IgD-negative memory B cell (primary cell): ENCODE measurements at regions not wholly inside any gene's neighbourhood (a gene's known extent, or its start where the extent isn't known, plus 50 kb on each side); places are given as distances from the start of the nearest gene placed in this dataset.
"Not testable (repeated sequence)": the region's sequence is repeated elsewhere in the genome, so short reads cannot be mapped to it uniquely, and the experiment has no call there.

Experiments
- H3K27ac Mint-ChIP-seq, 3 donors: one replicate each; pipeline ENCODE4 v1.8.0; 2020 to 2022; ENCODE audit warnings: mild to moderate bottlenecking in 3 of 3, mixed read lengths in 3 of 3, moderate library complexity in 1 of 3
- H3K27me3 Mint-ChIP-seq: one replicate; pipeline ENCODE4 v1.8.0; 2021; ENCODE audit warnings: mixed read lengths
- H3K36me3 Mint-ChIP-seq: one replicate; pipeline ENCODE4 v1.8.0; 2020; ENCODE audit warnings: mild to moderate bottlenecking, mixed read lengths
- H3K4me1 Mint-ChIP-seq, 3 donors: one replicate each; pipeline ENCODE4 v1.8.0; 2020 to 2022; ENCODE audit warnings: mixed read lengths in 3 of 3, mild to moderate bottlenecking in 1 of 3
- H3K4me3 Mint-ChIP-seq, 4 donors: one replicate each; pipeline ENCODE4 v1.8.0; 2020 to 2022; ENCODE audit warnings: mild to moderate bottlenecking in 4 of 4, mixed read lengths in 4 of 4, moderate library complexity in 3 of 4
- H3K9me3 Mint-ChIP-seq, 3 donors: one replicate each; pipeline ENCODE4 v1.8.0; 2020 to 2021; ENCODE audit warnings: mixed read lengths in 3 of 3, mild to moderate bottlenecking in 1 of 3

- Mint-ChIP-seq H3K9me3 (peaks cover 0 to 3% (median 0%) of the 10 kb centered on the region in 3 donors), H3K4me3 (peak overlapping the region in 1 of 4 donors; percentile 28), H3K36me3 (peaks cover 2% of the 10 kb centered on the region), H3K4me1 (peaks cover 4 to 9% (median 5%) of the 10 kb centered on the region in 3 donors), H3K27ac (no peak overlapping the region), H3K27me3 (no peaks in the 10 kb centered on the region)
These were observed 150.8 kb upstream of the FAM3C start for GRCh38 chr7:121546632-121547543.

GRCh38 chr7:121545418-121545817 lies 149.3 kb upstream of the FAM3C start:
- Mint-ChIP-seq H3K27me3 (no peaks in the 10 kb centered on the region), H3K36me3 (peaks cover 2% of the 10 kb centered on the region), H3K27ac (no peak overlapping the region), H3K4me1 (peaks cover 4 to 8% (median 5%) of the 10 kb centered on the region in 3 donors), H3K9me3 (peaks cover 0 to 3% (median 0%) of the 10 kb centered on the region in 3 donors), H3K4me3 (no peak overlapping the region)

- Mint-ChIP-seq H3K36me3 (peaks cover 2% of the 10 kb centered on the region), H3K27me3 (no peaks in the 10 kb centered on the region), H3K27ac (no peak overlapping the region), H3K4me1 (peaks cover 4 to 8% (median 5%) of the 10 kb centered on the region in 3 donors), H3K4me3 (no peak overlapping the region), H3K9me3 (peaks cover 0 to 3% (median 0%) of the 10 kb centered on the region in 3 donors)
These were observed 148.6 kb upstream of the FAM3C start for GRCh38 chr7:121544726-121545125.

- peaks cover 2% of the 10 kb centered on the region for H3K36me3 Mint-ChIP-seq
- H3K27ac Mint-ChIP-seq, result no peak overlapping the region
- peaks cover 4 to 8% (median 5%) of the 10 kb centered on the region in 3 donors for H3K4me1 Mint-ChIP-seq
- H3K27me3 Mint-ChIP-seq, result no peaks in the 10 kb centered on the region
- H3K4me3 Mint-ChIP-seq, result no peak overlapping the region
- peaks cover 0 to 3% (median 0%) of the 10 kb centered on the region in 3 donors for H3K9me3 Mint-ChIP-seq
These were observed 148.1 kb upstream of the FAM3C start for GRCh38 chr7:121544238-121544637.

- Mint-ChIP-seq H3K4me1 (peaks cover 4 to 10% (median 5%) of the 10 kb centered on the region in 3 donors), H3K27me3 (peaks cover 1% of the 10 kb centered on the region), H3K27ac (no peak overlapping the region), H3K4me3 (no peak overlapping the region), H3K36me3 (peaks cover 5% of the 10 kb centered on the region), H3K9me3 (peaks cover 0 to 3% (median 0%) of the 10 kb centered on the region in 3 donors)
These were observed 145.3 kb upstream of the FAM3C start for GRCh38 chr7:121541457-121541856.

GRCh38 chr7:121540138-121540537 lies 144.0 kb upstream of the FAM3C start:
- no peak overlapping the region for H3K4me3 Mint-ChIP-seq
- peaks cover 2% of the 10 kb centered on the region for H3K36me3 Mint-ChIP-seq
- no peak overlapping the region for H3K27ac Mint-ChIP-seq
- H3K4me1 Mint-ChIP-seq, result peaks cover 0 to 7% (median 0%) of the 10 kb centered on the region in 3 donors
- no peaks in the 10 kb centered on the region for H3K9me3 Mint-ChIP-seq
- H3K27me3 Mint-ChIP-seq, result peaks cover 1% of the 10 kb centered on the region

- Mint-ChIP-seq H3K27me3 (peaks cover 1% of the 10 kb centered on the region), H3K36me3 (peaks cover 2% of the 10 kb centered on the region), H3K27ac (no peak overlapping the region), H3K9me3 (no peaks in the 10 kb centered on the region), H3K4me1 (peaks cover 0 to 2% (median 0%) of the 10 kb centered on the region in 3 donors), H3K4me3 (no peak overlapping the region)
These were observed 140.9 kb upstream of the FAM3C start for GRCh38 chr7:121537031-121537430.

- H3K27ac Mint-ChIP-seq, result no peak overlapping the region
- H3K9me3 Mint-ChIP-seq, result no peaks in the 10 kb centered on the region
- peak overlapping the region in 1 of 4 donors; percentile 17 for H3K4me3 Mint-ChIP-seq
- no peaks in the 10 kb centered on the region for H3K27me3 Mint-ChIP-seq
- peaks cover 9 to 14% (median 10%) of the 10 kb centered on the region in 3 donors for H3K4me1 Mint-ChIP-seq
- peaks cover 1% of the 10 kb centered on the region for H3K36me3 Mint-ChIP-seq
These were observed 135.3 kb upstream of the FAM3C start for GRCh38 chr7:121531175-121532070.

- H3K27ac Mint-ChIP-seq, result no peak overlapping the region
- peaks cover 2% of the 10 kb centered on the region for H3K27me3 Mint-ChIP-seq
- H3K4me1 Mint-ChIP-seq, result peaks cover 9 to 15% (median 10%) of the 10 kb centered on the region in 3 donors
- H3K9me3 Mint-ChIP-seq, result no peaks in the 10 kb centered on the region
- H3K36me3 Mint-ChIP-seq, result peaks cover 1% of the 10 kb centered on the region
- peak overlapping the region in 1 of 4 donors; percentile 19 for H3K4me3 Mint-ChIP-seq
These were observed 134.4 kb upstream of the FAM3C start for GRCh38 chr7:121530227-121531174.

- Mint-ChIP-seq H3K36me3 (peaks cover 1% of the 10 kb centered on the region), H3K4me3 (no peak overlapping the region), H3K4me1 (peaks cover 9 to 17% (median 10%) of the 10 kb centered on the region in 3 donors), H3K27me3 (peaks cover 4% of the 10 kb centered on the region), H3K9me3 (no peaks in the 10 kb centered on the region), H3K27ac (peak overlapping the region in 1 of 3 donors; percentile 8)
These were observed 132.9 kb upstream of the FAM3C start for GRCh38 chr7:121529003-121529402.

- H3K9me3 Mint-ChIP-seq, H3K36me3 Mint-ChIP-seq, H3K27me3 Mint-ChIP-seq, H3K4me3 Mint-ChIP-seq, H3K27ac Mint-ChIP-seq: not testable (repeated sequence)
- H3K4me1 Mint-ChIP-seq, result peaks cover 9 to 15% (median 10%) of the 10 kb centered on the region in 3 donors
These were observed 130.1 kb upstream of the FAM3C start for GRCh38 chr7:121526210-121526609.

GRCh38 chr7:121525155-121525819 lies 129.2 kb upstream of the FAM3C start:
- no peak overlapping the region for H3K4me3 Mint-ChIP-seq
- H3K9me3 Mint-ChIP-seq, result no peaks in the 10 kb centered on the region
- H3K36me3 Mint-ChIP-seq, result peaks cover 3% of the 10 kb centered on the region

GRCh38 chr7:121521711-121522400 lies 125.7 kb upstream of the FAM3C start:
- Mint-ChIP-seq H3K4me3 (no peak overlapping the region), H3K36me3 (peaks cover 4% of the 10 kb centered on the region), H3K4me1 (peaks cover 0 to 10% (median 3%) of the 10 kb centered on the region in 3 donors), H3K27ac (no peak overlapping the region), H3K27me3 (peaks cover 4% of the 10 kb centered on the region), H3K9me3 (peaks cover 0 to 1% (median 0%) of the 10 kb centered on the region in 3 donors)

More at GRCh38 chr7:121525155-121525819, 129.2 kb upstream of the FAM3C start:
- no peak overlapping the region for H3K27ac Mint-ChIP-seq
- peaks cover 5 to 10% (median 8%) of the 10 kb centered on the region in 3 donors for H3K4me1 Mint-ChIP-seq
- peaks cover 4% of the 10 kb centered on the region for H3K27me3 Mint-ChIP-seq
